NT2/D1 (cell line): ENCODE measurements at regions not wholly inside any gene's neighbourhood (a gene's known extent, or its start where the extent isn't known, plus 50 kb on each side); places are given as distances from the start of the nearest gene placed in this dataset.

ENCODE experiments used
- SUZ12 ChIP-seq: IDR thresholded peaks from 2 replicates; pipeline ENCODE4 v1.6.1; 2011; ENCODE audit not compliant: insufficient read length, insufficient read depth; ENCODE audit errors: extremely low read depth
- YY1 ChIP-seq: IDR thresholded peaks from 2 replicates; pipeline ENCODE4 v1.6.1; 2011; ENCODE audit not compliant: insufficient read length, insufficient read depth
- ZNF274 ChIP-seq: IDR thresholded peaks from 2 replicates; pipeline ENCODE4 v1.6.1; 2011; ENCODE audit warnings: mild to moderate bottlenecking, low read depth, low read length

DNA sequence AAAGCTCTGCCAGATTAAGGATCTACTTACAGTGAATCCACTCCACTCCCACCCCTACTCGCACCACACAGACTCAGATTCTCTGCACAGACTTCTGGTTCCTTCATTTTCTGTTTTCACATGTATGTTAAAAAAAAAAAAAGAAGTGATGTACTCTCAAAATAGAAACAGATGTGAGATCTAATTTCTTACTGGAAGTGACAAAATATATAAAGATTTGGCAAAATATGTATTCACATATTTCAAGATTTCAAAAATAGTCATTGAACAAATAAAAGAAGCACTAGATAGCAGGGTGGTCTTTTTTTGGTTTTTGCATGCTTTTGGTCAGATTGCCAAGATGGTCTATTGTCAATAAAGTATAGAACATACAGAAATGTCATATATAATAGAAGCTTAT is 379.2 kb downstream of the TMEM167A start:
- no peak for TF ChIP-seq YY1
- no peak for TF ChIP-seq ZNF274
- no peak for TF ChIP-seq SUZ12
